Calu3 (cell line): ENCODE measurements at regions not wholly inside any gene's neighbourhood (a gene's known extent, or its start where the extent isn't known, plus 50 kb on each side); places are given as distances from the start of the nearest gene placed in this dataset.

Experiments
- BruUV-seq: library from RNA; stranded (reverse); fragments of 400-500 nt; replicated peaks from 2 replicates; lab custom pipeline; 2021; lab: Mats Ljungman, UMichigan
- CTCF ChIA-PET: fragments of 300-600 bp; sonication (Branson Sonifier 250); formaldehyde crosslinking; loops from one replicate; lab custom pipeline; 2022; ENCODE audit warnings: antibody characterized with exemption; lab: Charles Lee
- DNase-seq: peaks from one replicate; pipeline ENCODE4 v3.0.0; 2022
- H3K27ac Mint-ChIP-seq: one replicate; pipeline ENCODE4 v1.8.0; 2022; ENCODE audit warnings: mixed read lengths; ENCODE audit not compliant: unreplicated experiment
- H3K27me3 Mint-ChIP-seq: one replicate; pipeline ENCODE4 v1.8.0; 2022; ENCODE audit warnings: mixed read lengths; ENCODE audit not compliant: unreplicated experiment
- H3K36me3 Mint-ChIP-seq: one replicate; pipeline ENCODE4 v1.8.0; 2022; ENCODE audit warnings: mild to moderate bottlenecking, moderate library complexity, mixed read lengths; ENCODE audit not compliant: insufficient read depth, unreplicated experiment
- H3K4me1 Mint-ChIP-seq: one replicate; pipeline ENCODE4 v1.8.0; 2022; ENCODE audit warnings: mild to moderate bottlenecking, low read depth, mixed read lengths; ENCODE audit not compliant: unreplicated experiment
- H3K4me3 Mint-ChIP-seq: one replicate; pipeline ENCODE4 v1.8.0; 2022; ENCODE audit warnings: mild to moderate bottlenecking, low read depth, moderate library complexity, mixed read lengths; ENCODE audit not compliant: unreplicated experiment
- H3K9me3 Mint-ChIP-seq: one replicate; pipeline ENCODE4 v1.8.0; 2022; ENCODE audit warnings: low read depth, mixed read lengths; ENCODE audit not compliant: unreplicated experiment
- intact Hi-C: fragments of 100-400 bp; cut with micrococcal nuclease; formaldehyde crosslinking; loops from one replicate; pipeline ENCODE4 v1.10.0; 2022; ENCODE audit not compliant: unreplicated experiment
- TF ChIP-seq, protein P1 (sequence below): fragments of 200-600 bp; IDR thresholded peaks from one replicate; pipeline ENCODE4 v1.8.0; 2022; ENCODE audit warnings: antibody characterized with exemption; ENCODE audit not compliant: unreplicated experiment

DNA sequence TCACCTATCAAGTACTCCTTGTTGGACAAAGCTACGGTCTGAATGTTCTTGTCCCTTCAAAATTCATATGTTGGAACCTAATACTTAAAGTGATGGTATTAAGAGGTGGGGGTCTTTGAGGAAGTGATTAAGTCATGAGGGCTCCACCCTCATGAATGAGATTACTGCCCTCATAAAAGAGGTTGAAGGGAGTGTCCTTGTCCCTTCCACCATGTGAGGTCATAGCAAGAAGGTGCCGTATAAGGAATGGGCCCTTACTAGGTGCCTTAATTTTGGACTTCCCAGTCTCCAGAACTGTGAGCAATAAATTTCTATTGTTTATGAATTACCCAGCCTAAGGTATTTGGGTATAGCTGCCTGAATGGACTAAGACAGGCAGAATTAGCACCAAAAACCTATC is 191.1 kb upstream of the NUDT4 start:
- no peak for DNase-seq
- CTCF ChIA-PET, result no interaction called here
- Mint-ChIP-seq H3K36me3 (no peaks in the 10 kb centered on the region), H3K27me3 (no peaks in the 10 kb centered on the region), H3K4me3 (no peak overlapping the region), H3K9me3 (no peaks in the 10 kb centered on the region), H3K4me1 (no peaks in the 10 kb centered on the region), H3K27ac (no peak overlapping the region)
- TF ChIP-seq, protein P1, sequence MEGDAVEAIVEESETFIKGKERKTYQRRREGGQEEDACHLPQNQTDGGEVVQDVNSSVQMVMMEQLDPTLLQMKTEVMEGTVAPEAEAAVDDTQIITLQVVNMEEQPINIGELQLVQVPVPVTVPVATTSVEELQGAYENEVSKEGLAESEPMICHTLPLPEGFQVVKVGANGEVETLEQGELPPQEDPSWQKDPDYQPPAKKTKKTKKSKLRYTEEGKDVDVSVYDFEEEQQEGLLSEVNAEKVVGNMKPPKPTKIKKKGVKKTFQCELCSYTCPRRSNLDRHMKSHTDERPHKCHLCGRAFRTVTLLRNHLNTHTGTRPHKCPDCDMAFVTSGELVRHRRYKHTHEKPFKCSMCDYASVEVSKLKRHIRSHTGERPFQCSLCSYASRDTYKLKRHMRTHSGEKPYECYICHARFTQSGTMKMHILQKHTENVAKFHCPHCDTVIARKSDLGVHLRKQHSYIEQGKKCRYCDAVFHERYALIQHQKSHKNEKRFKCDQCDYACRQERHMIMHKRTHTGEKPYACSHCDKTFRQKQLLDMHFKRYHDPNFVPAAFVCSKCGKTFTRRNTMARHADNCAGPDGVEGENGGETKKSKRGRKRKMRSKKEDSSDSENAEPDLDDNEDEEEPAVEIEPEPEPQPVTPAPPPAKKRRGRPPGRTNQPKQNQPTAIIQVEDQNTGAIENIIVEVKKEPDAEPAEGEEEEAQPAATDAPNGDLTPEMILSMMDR, result no peak
- no TSS peak for BruUV-seq
- intact Hi-C loops, result no loop called here

DNA sequence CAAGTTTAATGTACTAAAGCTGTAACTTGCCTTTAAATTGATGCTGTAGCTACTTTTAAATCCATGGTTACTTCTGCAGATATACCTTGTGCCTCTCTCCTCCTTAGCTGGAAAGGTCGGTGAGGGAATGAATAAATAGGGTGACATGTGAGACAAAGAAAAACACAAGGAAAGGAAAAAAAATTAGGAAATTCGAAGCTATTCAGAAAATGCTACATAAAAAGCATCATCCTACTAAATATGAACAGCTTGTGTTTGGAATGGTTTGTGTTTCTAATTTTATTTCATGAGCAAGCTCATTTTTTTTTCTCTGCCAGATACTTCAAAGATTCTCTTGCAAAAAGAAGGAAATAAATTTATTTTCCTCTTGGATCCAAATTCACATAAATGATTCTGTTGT is 186.3 kb upstream of the NUDT4 start:
- Mint-ChIP-seq H3K9me3 (no peaks in the 10 kb centered on the region), H3K4me1 (no peaks in the 10 kb centered on the region), H3K36me3 (no peaks in the 10 kb centered on the region), H3K27ac (no peak overlapping the region), H3K27me3 (no peaks in the 10 kb centered on the region), H3K4me3 (no peak overlapping the region)
- CTCF ChIA-PET, result no interaction called here
- intact Hi-C loops, result no loop called here
- no peak for DNase-seq
- TF ChIP-seq, protein P1, result no peak
- no TSS peak for BruUV-seq

DNA sequence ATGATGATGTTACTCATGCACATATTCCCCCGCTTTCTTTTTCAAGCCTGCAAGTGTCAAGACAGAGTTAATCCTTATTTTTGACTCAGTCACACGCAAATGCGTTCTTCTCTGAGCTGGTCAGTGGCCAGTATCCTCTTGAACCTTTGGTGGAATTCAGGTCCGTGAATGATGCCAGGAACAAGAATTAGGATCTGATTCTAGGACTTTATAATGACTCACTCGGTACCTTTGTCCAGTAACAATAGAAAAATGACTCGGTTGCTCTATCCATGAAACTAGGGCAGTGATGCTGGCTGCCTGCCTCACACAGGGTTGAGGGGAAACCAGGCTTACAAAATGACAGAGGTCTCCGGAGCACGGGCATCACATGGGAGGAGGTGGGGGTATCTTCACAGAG is 185.8 kb upstream of the NUDT4 start:
- no peak overlapping the region for H3K4me3 Mint-ChIP-seq
- no peaks in the 10 kb centered on the region for H3K9me3 Mint-ChIP-seq
- no peak overlapping the region for H3K27ac Mint-ChIP-seq
- no TSS peak for BruUV-seq
- TF ChIP-seq, protein P1, result no peak
- CTCF ChIA-PET, result no interaction called here
- no peaks in the 10 kb centered on the region for H3K27me3 Mint-ChIP-seq
- no peak for DNase-seq
- intact Hi-C loops, result no loop called here
- H3K36me3 Mint-ChIP-seq, result no peaks in the 10 kb centered on the region
- peaks cover 4% of the 10 kb centered on the region for H3K4me1 Mint-ChIP-seq

DNA sequence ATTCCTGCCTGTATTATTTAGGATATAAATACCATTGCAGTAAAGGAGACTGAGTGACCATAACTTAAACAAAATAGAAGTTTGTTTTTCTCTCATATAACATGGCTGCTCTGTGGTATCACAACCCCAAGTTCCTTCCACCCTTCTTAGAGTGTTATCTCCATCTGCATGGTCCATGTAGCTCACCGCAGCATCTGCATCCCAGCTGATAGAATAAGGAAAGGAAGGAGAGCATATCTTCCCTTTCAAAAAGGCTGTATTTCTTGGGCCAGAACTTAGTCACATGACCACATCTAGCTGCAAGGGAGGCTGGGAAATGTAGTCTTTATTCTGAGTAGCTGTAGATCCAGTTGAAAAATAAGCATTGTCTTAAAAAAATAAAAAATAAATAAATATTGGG is 184.8 kb upstream of the NUDT4 start:
- CTCF ChIA-PET, result no interaction called here
- Mint-ChIP-seq H3K9me3 (no peaks in the 10 kb centered on the region), H3K27me3 (no peaks in the 10 kb centered on the region), H3K36me3 (no peaks in the 10 kb centered on the region), H3K4me1 (peaks cover 14% of the 10 kb centered on the region), H3K27ac (no peak overlapping the region), H3K4me3 (no peak overlapping the region)
- BruUV-seq, result no TSS peak
- DNase-seq, result no peak
- intact Hi-C loops, result no loop called here
- TF ChIP-seq, protein P1, result no peak
